HL-60/S4 (cell line): ENCODE measurements at regions not wholly inside any gene's neighbourhood (a gene's known extent, or its start where the extent isn't known, plus 50 kb on each side); places are given as distances from the start of the nearest gene placed in this dataset.
"Not testable (repeated sequence)": the region's sequence is repeated elsewhere in the genome, so short reads cannot be mapped to it uniquely, and the experiment has no call there.

Source experiments
- in situ Hi-C: fragments of 300-500 bp; cut with MboI; formaldehyde crosslinking; loops from 2 replicates; pipeline ENCODE4 v1.14.3; 2022; ENCODE audit warnings: low sequenced_read_pairs

GRCh38 chr9:90447773-90448172 is 194.9 kb downstream of the DIRAS2 start:
- in situ Hi-C loops, result no loop called here

DNA sequence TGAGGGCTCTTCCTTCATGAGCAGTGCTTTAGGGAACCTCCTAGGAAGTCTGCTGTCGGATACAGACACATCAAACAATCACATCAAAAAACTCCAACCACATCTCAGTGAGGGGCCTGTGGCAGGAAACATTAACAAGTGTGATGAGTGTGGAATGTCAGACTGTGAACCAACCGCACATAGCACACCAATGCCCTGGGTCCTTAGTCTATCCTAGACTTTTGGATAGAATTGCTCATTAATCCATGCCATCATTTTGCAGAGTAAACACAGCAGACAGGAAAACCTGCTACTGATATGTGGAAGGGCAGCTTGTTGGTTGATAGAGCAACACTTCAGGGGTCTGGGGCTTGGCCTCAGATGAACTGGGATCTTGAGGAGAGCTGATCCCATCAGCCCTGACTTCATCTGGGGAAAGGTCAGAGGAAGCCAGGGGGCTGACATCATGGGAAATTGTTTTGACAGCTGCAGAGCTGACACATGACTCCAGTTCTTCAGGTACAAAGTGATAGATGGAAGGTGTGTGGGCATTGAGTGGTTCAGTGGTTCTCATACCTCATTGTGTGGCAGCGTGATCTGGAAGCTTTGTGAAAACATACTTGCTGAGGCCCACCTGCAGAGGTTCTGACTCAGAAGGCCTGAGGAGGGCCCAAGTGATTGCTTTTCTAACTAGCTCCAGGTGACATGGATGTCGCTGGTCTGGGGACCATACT is 193.3 kb downstream of the DIRAS2 start:
- in situ Hi-C loops, result no loop called here

GRCh38 chr9:90451804-90452203 is 190.8 kb downstream of the DIRAS2 start:
- in situ Hi-C loops, result no loop called here

- in situ Hi-C loops, result no loop called here
Observed at GRCh38 chr9:90455316-90455715, 187.3 kb downstream of the DIRAS2 start.

- in situ Hi-C loops, result no loop called here
Observed at GRCh38 chr9:90457386-90458190, 185.0 kb downstream of the DIRAS2 start.

- in situ Hi-C loops, result no loop called here
Observed at GRCh38 chr9:90458485-90458884, 184.1 kb downstream of the DIRAS2 start.

DNA sequence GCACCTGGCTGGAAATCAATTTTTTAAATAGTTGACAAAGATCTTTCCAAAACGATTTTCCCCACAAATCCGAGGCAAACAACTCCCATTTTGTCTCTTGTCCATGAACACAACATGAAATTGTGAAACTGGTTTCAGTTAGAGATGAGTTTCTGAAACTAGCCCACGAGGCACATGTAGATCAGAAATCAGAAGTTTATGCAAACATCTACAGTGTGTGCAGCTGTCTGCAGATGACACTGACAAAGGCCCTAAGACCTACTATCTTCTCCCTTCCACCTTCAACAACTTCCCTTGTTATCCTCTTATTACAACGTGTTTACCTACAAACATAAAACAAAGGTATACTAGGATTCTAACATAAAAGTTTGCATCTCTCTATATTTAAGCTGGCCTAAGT is 183.3 kb downstream of the DIRAS2 start:
- in situ Hi-C loops, result no loop called here

- in situ Hi-C loops, result no loop called here
Observed at GRCh38 chr9:90460220-90460619, 182.4 kb downstream of the DIRAS2 start.

GRCh38 chr9:90464978-90465377 is 177.6 kb downstream of the DIRAS2 start:
- in situ Hi-C loops, result no loop called here

DNA sequence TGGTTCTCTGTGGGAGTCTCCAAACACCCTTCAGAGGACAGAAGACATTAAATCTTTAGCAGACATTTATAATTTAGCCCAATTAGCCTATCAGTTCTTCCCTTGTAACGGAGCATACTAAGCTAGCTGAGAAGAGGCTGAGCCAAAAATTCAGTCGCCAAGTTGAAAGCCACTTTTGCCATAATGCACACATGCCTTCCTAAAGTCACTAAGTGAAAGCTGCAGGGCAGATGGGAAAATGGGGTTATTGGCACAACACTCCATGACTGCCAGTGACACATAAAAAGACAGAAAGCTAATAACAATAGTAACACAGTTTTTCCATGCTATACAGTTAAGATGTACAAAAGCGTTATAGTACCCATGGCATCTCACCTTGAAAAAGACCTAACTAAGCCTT is 176.2 kb downstream of the DIRAS2 start:
- in situ Hi-C loops, result no loop called here

DNA sequence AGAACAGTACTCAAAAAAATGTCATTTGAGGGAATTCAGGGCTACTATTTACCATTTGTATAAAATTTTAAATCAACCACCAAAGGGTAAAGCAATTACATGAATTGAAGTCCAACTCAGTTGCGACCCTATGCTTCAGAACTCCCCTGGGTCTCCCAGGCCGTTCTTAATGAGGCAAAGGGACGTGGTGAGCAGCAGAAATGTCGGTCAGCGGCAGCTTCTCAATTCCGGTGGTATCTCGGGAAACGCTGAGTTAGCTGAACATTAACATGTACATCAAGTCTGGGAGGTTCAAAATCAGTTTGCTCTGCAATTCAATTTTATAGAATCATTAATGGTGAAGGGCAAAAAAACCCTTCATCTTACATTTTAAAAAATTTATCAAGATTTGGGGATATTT is 173.2 kb downstream of the DIRAS2 start:
- in situ Hi-C loops, result no loop called here

- in situ Hi-C loops, result no loop called here
Observed at GRCh38 chr9:90469865-90470387, 172.7 kb downstream of the DIRAS2 start.

DNA sequence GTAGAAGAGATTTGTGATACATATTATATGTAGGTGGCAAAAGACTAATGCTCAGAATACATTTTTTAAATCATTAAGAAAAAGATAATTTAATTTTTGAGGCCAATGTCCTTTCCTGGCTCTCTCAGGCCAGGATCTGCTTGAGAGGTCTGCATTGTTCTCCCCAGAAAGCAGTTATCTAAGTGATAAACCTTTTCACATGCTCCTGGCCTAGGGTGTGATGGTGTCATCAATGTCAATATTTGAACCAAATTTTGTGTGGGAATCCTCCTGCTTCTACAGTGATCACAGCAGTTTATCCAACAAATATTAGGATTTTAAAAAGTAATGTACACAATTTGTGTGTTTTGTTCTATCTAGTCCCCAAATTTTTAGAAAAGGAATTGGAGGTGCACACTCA is 166.6 kb downstream of the DIRAS2 start:
- in situ Hi-C loops, result no loop called here

GRCh38 chr9:90477535-90477934 is 165.1 kb downstream of the DIRAS2 start:
- in situ Hi-C loops, result no loop called here

- in situ Hi-C loops, result no loop called here
Observed at GRCh38 chr9:90478821-90479220, 163.8 kb downstream of the DIRAS2 start.

GRCh38 chr9:90485028-90485427 is 157.6 kb downstream of the DIRAS2 start:
- in situ Hi-C loops, result no loop called here

DNA sequence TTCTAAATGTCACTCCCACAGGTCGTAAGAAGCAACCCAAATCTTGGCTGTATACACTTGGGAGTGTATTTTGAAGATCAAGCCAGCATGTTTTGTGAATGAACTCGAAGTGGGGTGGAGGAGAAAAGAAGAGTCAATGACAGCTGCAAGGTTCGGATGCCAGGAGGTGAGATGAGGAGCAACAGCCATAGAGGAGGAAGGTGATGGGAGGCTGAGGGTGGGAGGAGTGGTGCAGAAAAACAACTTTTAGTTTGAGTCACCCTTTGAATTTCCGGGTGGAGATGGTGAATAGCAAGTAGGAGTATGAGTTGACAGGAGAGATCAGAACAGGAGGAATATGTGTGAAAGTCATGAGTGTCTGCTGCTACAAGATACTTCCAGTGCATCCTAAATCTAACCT is 153.6 kb downstream of the DIRAS2 start:
- in situ Hi-C loops, result no loop called here

GRCh38 chr9:90499761-90500160 is 142.9 kb downstream of the DIRAS2 start:
- in situ Hi-C loops, result no loop called here

DNA sequence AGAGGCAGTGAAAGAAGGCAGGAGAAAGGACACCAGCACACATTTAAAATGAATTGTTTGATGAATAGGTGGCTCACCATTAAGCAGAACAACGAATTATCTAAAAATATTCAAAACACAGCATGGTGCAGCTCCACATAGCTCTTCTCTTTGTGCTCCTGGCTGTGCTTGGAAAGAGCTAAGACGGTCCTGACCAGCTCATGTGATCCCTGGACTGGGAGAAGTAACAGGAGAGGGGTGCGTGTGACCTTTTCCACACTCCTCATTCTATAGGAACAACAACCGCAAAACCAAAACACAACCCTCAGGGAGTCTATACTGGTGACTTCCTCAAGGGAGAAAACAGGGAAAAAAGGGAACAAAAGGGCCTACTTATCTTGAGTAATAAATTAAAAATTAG is 140.5 kb downstream of the DIRAS2 start:
- in situ Hi-C loops, result no loop called here

DNA sequence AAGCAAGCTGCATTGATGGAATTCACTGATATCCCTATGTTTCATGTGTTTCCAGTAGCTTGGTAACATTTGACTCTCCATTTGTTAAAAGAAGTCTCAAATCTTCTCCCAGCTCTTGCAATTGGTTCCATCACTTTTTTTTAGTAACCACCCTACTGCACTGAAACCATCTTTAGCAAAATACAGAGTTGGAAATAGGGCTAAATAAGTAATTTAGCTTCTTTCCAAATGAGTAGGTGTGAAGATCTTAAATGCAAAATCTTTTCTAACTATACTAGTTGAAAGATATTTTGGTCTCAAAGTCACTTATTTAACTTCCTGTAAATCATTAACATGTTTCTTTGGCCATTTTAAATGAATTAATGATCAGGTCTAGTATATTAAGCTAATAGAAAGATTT is 138.1 kb downstream of the DIRAS2 start:
- in situ Hi-C loops, result no loop called here

- in situ Hi-C loops, result no loop called here
Observed at GRCh38 chr9:90505695-90506094, 136.9 kb downstream of the DIRAS2 start.

- in situ Hi-C loops, result not testable (repeated sequence)
Observed at GRCh38 chr9:90506402-90506801, 136.2 kb downstream of the DIRAS2 start.
